K562 (cell line): ENCODE measurements at regions not wholly inside any gene's neighbourhood (a gene's known extent, or its start where the extent isn't known, plus 50 kb on each side); places are given as distances from the start of the nearest gene placed in this dataset.

Source experiments
- BCL6 ChIP-seq: fragments of 250-450 bp; sonication (Bioruptor Pico); IDR thresholded peaks from 2 replicates; pipeline ENCODE4 v1.4.0; 2020
- POLR2A ChIP-seq: fragments of 450-650 bp; conservative IDR thresholded peaks from 2 replicates; pipeline ENCODE4 v1.6.1; 2016
- POLR2AphosphoS2 ChIP-seq: IDR thresholded peaks from 2 replicates; pipeline ENCODE4 v1.6.1; 2012; ENCODE audit warnings: low read length, improper control_type of control experiment
- SMAD3 ChIP-seq: fragments of 450-650 bp; formaldehyde crosslinking; conservative IDR thresholded peaks from 2 replicates; pipeline ENCODE4 v1.4.0; 2020; ENCODE audit warnings: mild to moderate bottlenecking
- ZBTB7A ChIP-seq: IDR thresholded peaks from 2 replicates; pipeline ENCODE4 v1.6.1; 2011; ENCODE audit warnings: low read depth, mild to moderate bottlenecking, low read length, moderate library complexity, borderline replicate concordance; ENCODE audit not compliant: control insufficient read depth
- ZNF384 ChIP-seq: IDR thresholded peaks from 2 replicates; pipeline ENCODE4 v1.6.1; 2012; ENCODE audit warnings: low read depth, low read length, improper control_type of control experiment
- ZNF589 ChIP-seq: fragments of 200-800 bp; sonication (Bioruptor generic); IDR thresholded peaks from 2 replicates; pipeline ENCODE4 v1.6.1; 2016; ENCODE audit warnings: low read depth, missing genetic modification characterization, missing compliant biosample characterization
- ZNF766 ChIP-seq: fragments of 200-800 bp; sonication (Bioruptor generic); conservative IDR thresholded peaks from 2 replicates; pipeline ENCODE4 v1.6.1; 2016; ENCODE audit warnings: missing genetic modification characterization, missing compliant biosample characterization
- TF ChIP-seq, protein P1 (sequence below): IDR thresholded peaks from 2 replicates; pipeline ENCODE4 v1.6.1; 2016; ENCODE audit warnings: missing genetic modification characterization, missing compliant biosample characterization
- TF ChIP-seq, protein P2 (sequence below): fragments of 450-650 bp; formaldehyde crosslinking; IDR thresholded peaks from 2 replicates; pipeline ENCODE4 v1.4.0; 2020; ENCODE audit warnings: mild to moderate bottlenecking, moderate library complexity

DNA sequence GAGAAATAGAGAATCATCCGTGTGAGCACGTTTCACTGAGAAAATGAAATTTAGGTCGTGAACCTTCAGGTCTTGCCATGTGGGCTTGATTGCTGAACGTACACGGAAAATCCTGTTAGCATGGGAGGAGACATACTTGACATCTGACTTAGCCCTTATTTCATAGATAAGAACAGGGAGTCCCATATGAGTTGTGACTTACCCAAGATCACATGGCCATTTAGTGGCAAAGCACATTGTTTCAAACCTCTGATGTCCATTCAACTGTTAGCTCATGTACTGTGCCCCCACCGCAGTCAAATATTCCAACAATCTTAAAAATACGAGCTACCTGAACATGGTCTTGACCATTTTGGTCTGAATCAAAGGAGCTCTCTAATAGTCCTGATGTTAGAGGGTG lies 411.2 kb upstream of the FZD8 start:
- no peak for TF ChIP-seq BCL6
- TF ChIP-seq ZNF384: no peak
- no peak for TF ChIP-seq ZNF766
- no peak for TF ChIP-seq POLR2A
- TF ChIP-seq SMAD3 (CRISPR knock-in tag): no peak
- no peak for TF ChIP-seq POLR2AphosphoS2
- TF ChIP-seq, protein P1, sequence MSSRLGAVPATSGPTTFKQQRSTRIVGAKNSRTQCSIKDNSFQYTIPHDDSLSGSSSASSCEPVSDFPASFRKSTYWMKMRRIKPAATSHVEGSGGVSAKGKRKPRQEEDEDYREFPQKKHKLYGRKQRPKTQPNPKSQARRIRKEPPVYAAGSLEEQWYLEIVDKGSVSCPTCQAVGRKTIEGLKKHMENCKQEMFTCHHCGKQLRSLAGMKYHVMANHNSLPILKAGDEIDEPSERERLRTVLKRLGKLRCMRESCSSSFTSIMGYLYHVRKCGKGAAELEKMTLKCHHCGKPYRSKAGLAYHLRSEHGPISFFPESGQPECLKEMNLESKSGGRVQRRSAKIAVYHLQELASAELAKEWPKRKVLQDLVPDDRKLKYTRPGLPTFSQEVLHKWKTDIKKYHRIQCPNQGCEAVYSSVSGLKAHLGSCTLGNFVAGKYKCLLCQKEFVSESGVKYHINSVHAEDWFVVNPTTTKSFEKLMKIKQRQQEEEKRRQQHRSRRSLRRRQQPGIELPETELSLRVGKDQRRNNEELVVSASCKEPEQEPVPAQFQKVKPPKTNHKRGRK (tag): no peak
- no peak for TF ChIP-seq ZBTB7A
- TF ChIP-seq, protein P2, sequence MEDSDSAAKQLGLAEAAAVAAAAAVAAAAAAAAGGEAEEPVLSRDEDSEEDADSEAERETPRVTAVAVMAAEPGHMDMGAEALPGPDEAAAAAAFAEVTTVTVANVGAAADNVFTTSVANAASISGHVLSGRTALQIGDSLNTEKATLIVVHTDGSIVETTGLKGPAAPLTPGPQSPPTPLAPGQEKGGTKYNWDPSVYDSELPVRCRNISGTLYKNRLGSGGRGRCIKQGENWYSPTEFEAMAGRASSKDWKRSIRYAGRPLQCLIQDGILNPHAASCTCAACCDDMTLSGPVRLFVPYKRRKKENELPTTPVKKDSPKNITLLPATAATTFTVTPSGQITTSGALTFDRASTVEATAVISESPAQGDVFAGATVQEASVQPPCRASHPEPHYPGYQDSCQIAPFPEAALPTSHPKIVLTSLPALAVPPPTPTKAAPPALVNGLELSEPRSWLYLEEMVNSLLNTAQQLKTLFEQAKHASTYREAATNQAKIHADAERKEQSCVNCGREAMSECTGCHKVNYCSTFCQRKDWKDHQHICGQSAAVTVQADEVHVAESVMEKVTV (CRISPR knock-in tag): no peak
- no peak for TF ChIP-seq ZNF589 (CRISPR knock-in tag)
